ENCODE measurements at regions not wholly inside any gene's neighbourhood (a gene's known extent, or its start where the extent isn't known, plus 50 kb on each side); places are given as distances from the start of the nearest gene placed in this dataset.
A peak's percentile ranks its signal among the peaks of the same experiment; 100 is the strongest.
"Not testable (repeated sequence)": the region's sequence is repeated elsewhere in the genome, so short reads cannot be mapped to it uniquely, and the experiment has no call there.

DNA sequence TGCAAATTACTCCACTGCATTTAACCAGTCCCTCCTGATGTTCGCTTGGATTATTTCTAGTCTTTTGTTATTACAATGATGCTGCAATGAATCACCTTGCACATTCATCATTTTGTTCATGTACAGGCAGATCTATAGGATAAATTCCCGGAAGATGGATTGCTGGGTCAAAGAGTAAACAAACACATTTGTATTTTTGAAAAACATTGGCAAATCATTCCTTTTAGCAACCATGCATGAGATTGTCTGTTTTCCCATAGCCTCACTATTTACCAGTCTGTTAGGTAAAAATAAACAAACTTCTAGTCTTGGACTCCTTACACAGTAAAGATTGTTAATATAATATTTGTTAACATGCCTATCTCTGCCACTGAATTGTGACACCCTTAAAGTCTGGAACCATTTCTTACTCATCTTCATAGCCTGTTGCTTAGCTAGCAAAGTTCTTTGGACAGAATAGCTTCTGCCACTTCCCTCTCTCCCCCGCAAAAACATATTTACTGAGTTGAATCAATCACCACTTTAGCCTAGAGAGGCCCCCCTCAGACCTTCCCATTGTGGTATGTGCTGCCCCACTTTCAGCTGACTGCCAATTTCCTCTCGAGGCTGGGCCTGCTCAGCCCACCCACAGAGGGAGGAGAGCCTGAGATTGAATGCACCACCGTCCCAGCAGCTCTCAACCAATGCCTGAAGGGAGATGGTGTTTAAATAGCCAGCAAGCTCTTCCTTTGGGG lies 108.4 kb upstream of the ATXN3L start:
- peak; percentile 84 for DNase-seq (ENCODE audit: extremely low read depth, low read depth)

DNA sequence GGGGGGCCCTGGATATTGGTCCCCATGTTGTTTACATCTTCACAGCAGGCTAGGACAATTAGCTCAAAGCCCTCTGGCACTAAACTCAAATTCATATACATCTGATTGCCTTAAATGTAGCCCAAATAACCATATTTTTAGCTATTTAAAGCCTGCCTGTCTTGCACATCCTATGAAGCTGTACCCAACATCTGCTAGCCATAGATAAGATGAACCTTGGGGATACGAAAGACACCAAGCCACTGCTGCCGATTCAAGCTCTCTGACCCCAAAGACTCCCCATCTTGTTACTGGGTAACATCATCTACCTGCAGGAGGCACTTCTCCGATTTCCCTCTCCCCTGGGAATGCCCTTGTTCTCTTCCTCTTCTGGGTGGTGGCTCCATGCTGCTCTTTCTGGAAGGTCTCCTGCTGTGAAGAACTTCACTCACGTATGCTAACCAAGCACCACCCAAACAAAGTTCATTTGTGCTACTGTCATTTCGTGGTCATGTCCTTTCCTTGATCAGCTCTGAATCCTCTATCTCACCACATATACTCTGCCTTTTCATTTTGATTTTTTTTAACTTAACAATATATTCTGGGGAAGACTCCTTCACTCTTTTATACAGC lies 107.7 kb upstream of the ATXN3L start:
- DNase-seq (ENCODE audit: extremely low read depth, low read depth) = no peak

DNA sequence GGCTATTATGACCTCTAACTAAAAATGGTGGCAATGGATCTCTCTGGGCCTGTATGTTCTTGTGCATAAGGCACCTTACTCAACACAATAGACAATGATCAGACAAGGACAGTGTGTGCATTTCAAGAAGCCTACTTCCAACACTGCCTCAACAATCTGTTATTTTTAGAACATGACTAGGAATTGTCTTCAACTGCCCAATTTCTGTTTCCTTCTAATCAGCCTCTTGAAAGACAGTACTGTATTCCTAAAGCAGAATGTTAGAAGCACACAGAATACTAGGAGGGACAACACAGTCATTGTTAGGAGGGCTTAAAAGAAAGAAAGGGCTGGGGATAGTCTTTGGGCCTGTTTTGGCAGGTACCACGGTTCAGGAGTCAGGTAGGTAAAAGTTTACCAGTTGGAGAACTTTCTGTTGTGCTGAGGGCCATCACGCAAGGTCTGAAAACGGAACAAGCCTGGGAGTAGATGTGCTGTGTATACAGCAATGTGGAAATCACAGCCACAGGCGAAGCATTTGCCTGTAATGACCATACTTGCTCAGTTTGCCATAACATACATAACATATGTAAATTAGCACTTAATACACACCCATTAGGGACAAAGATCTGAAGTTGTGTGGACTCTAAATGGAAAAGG lies 100.8 kb upstream of the ATXN3L start:
- DNase-seq (ENCODE audit: extremely low read depth, low read depth) = no peak

DNA sequence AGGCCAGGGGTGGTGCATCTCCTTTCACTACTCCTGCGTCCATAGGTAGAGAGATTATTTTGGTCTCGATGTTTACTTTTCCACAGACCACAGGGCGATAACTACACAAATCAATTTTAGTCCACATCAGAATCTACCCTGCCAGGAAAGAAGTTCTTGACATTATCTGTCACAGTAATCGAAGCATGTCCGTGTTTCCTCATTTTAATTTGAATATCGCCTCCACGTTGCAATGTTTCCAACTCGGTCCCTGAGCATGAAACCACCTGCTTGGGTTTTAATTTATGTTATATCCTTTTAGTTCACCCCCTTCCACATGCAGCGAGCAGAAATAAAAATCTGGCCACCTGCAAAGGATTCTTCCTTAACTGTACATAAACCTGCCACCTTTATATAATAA lies 100.1 kb upstream of the ATXN3L start:
- no peak for DNase-seq (ENCODE audit: extremely low read depth, low read depth)

DNA sequence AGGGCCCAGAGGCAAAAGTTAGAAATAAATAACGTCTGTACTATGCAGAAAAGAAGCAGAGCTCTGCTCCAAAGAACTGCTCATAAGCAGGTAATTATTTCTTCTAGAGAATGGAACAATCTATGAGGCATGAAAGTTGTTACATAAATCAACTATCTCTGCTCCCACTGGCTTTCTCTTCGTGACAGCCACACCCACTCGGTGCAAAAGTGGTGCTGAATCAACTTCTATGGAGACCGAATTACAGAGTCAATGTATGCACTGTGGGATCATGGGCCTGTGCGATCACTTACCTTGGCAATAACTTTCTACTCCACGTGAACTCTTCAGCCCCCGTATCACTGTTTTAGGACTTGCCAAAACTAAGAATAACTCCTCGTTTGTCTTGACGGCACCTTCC lies 99.4 kb upstream of the ATXN3L start:
- DNase-seq (ENCODE audit: extremely low read depth, low read depth) = no peak

DNA sequence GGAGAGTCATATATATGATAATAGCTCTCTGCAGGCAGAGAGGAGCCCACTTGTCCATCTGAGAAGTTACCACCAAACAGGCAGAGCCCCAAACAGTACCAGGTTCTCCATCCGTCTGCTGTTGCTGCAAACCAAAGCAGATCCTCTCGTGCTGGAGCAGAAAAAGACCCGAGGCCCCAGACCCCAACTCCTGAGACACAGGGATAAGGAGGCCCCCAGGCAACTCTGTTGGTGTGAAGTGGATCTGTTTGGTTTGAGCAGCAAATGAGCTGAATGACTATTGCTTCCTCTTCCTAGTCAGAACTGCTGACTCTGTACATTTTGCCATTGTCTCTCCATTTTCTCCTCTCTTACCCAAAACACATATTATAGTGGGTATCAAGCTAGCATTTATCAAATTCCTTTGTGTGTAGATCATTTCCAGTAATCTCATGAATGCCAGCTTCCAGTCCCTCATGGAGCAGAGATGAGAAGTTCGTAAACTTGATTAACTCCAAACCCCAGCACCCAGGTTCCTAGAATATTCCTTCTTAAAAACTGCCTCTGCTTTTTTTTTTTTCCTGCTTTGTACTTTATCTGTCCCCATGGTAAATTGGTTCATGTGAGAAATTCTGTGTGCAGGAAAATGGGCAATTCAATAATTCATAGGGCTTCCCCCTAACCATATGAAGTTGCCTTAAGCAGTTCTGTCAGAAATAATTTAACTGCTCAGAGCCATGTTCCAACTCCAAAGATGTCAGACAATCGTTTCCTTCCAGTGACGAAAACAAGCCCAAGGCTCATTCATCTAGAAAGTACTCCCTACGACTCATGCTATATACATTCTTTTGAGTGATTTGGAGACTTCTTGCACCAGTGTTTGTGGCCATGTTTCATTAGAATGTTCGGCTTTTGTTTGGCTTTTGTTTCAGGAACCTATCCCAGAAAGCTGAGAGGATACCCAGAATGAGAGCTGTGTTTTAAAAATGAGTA lies 98.6 kb upstream of the ATXN3L start:
- no peak for DNase-seq (ENCODE audit: extremely low read depth, low read depth)

DNA sequence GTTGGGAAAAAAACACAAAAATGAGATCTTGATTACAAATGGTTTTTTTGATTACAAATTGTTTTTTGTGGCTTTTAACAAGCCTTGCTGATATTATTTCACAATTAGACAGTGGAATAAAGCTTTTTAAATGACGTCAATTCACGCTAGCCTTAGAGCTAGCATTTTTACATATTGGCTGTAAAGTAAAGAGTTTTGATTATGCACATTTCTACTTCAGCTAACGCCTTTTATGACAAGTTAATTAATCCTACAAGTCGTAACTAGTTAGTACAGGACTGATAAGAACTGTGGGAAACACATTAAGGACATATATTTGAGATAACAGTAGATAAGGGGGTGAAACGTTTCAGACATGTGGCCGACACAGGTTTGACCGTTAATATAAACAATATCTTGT lies 95.7 kb upstream of the ATXN3L start:
- DNase-seq (ENCODE audit: extremely low read depth, low read depth) = no peak

DNA sequence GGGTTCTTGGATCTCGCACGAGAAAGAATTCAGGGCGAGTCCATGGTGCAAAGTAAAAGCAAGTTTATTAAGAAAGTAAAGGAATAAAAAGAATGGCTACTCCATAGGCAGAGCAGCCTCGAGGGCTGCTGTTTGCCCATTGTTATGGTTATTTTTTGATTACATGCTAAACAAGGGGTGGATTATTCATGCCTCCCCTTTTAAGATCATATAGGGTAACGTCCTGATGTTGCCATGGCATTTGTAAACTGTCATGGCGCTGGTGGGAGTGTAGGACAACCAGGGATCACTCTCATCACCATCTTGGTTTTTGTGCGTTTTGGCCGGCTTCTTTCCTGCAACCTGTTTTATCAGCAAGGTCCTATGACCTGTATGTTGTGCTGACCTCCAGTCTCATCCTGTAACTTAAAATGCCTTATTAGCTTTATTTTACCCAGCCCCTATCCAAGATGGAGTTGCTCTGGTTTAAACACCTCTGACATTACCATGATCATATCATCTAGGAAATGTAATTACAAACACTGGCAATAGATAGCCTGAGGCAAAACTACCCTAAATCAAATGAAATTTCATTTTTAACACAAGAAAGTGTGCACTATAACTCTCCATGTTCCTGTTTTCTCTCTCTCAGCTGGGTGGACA lies 94.3 kb upstream of the ATXN3L start:
- DNase-seq (ENCODE audit: extremely low read depth, low read depth) = no peak

DNA sequence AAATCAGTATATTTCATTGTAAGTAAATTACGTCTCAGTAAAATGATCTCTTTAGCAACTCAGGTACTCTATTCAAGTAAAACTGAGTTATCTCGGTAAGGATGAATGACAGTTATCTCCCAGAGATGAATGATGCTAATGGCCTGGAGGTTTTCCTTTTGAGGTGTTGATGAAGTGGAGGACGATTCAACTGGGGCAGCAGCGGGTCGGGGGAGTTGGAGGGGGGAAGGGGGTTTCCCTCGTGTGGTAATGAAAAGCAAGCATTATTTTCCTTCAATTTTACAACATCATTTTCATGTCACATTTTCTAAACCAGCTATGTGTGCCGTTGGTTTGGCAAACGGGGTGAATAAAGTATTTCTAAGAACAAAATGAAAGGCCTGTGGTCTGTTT lies 92.4 kb upstream of the ATXN3L start:
- no peak for DNase-seq (ENCODE audit: extremely low read depth, low read depth)

DNA sequence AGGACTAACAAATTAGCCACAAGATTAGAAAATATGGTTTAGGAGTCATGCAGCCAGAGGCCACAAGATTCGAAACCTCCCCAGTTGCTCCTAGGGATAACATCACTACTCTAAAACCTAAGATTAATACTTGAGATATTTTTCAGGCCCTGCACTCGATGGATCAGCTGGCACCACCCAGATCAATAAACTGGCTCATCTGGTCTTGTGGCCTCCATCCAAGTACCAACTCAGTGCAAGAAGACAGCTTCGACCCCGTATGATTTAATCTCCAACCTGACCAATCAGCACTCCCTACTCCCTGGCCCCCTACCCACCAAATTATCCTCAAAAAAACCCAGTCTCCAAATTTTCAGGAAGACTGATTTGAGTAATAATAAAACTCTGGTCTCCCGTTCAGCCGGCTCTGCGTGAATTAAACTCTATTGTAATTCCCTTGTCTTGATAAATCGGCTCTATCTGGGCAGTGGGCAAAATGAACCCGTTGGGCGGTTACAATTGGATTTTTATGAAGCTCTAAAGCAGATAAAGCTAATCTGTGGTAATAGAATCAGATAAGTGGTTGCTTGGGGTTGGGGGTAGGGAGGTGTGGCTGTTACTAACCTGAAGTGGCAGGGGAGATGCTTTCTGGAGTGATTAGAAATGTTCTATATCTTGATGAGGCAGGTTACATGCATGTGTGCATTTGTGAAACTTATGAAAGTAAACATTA lies 91.8 kb upstream of the ATXN3L start:
- DNase-seq (ENCODE audit: extremely low read depth, low read depth) = no peak

DNA sequence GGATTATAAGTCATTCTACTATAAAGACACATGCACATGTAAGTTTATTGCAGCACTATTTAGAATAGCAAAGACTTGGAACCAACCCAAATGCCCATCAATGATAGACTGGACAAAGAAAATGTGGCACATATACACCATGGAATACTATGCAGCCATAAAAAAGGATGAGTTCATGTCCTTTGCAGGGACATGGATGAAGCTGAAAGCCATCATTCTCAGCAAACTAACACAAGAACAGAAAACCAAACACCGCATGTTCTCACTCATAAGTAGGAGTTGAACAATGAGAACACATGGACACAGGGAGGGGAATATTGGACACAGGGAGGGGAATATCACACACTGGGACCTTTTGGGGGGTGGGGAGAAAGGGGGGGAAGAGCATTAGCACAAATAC lies 88.7 kb upstream of the ATXN3L start:
- not testable (repeated sequence) for DNase-seq (ENCODE audit: extremely low read depth, low read depth)

DNA sequence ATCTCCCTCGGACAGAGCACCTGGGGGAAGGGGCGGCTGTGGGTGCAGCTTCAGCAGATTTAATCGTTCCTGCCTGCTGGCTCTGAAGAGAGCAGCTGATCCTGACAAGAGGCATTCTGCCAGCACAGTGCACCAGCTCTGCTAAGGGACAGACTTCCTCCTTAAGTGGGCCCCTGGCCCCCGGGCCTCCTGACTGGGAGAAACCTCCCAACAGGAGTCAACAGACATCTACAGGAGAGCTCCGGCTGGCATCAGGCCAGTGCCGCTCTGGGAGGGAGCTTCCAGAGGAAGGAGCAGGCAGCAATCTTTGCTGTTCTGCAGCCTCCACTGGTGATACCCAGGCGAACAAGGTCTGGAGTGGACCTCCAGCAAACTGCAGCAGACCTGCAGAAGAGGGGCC lies 84.9 kb upstream of the ATXN3L start:
- not testable (repeated sequence) for DNase-seq (ENCODE audit: extremely low read depth, low read depth)

DNA sequence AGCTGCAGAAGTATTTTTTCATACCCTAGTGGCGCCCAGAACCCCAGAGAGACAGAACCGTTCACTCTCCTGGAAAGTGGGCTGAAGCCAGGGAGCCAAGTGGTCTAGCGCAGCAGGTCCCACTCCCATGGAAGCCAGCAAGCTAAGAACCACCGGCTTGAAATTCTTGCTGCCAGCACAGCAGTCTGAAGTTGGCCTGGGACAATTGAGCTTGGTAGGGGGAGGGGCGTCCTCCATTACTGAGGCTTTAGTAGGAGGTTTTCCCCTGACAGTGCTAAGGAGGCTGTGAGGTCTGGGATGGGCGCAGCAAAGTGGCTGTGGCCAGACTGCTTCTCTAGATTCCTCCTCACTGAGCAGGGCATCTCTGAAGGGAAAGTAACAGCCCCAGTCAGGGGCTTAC lies 84.5 kb upstream of the ATXN3L start:
- no peak for DNase-seq (ENCODE audit: extremely low read depth, low read depth)

DNA sequence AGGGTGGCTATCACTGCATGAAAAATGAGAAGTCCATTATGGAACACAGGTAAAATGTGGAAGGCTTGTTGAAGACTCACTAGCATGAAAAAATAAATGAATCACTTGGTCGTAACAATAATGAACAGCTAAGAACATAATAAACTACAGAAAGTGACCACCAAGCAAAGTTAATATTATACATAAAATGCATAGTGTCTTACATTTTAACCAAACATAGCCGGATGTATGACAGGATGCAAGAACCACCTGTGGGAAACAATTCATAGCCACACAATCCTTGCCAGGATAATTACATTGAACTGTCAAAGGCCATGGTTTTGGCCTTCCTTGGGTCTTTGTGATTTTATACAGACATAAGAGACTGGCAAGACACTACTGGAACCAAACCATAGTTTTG lies 81.9 kb upstream of the ATXN3L start:
- no peak for DNase-seq (ENCODE audit: extremely low read depth, low read depth)

DNA sequence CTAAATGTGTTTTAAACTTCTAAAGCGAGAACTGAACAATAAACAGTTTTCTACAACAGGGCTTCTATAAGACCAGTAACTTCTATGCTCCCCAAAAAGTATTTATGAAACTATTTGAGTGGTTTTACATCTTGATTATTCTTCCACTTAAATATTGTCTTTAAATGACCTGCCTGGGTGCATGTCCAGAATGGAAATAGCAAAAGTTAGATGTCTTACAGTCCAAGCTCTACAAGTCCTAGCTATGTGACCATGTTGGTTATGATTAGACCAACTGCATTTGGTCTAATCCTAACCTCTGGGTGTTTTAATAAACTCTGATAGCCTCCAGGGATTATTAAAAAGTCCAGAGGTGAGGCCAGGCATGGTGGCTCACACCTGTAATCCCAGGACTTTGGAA lies 79.0 kb upstream of the ATXN3L start:
- no peak for DNase-seq (ENCODE audit: extremely low read depth, low read depth)

DNA sequence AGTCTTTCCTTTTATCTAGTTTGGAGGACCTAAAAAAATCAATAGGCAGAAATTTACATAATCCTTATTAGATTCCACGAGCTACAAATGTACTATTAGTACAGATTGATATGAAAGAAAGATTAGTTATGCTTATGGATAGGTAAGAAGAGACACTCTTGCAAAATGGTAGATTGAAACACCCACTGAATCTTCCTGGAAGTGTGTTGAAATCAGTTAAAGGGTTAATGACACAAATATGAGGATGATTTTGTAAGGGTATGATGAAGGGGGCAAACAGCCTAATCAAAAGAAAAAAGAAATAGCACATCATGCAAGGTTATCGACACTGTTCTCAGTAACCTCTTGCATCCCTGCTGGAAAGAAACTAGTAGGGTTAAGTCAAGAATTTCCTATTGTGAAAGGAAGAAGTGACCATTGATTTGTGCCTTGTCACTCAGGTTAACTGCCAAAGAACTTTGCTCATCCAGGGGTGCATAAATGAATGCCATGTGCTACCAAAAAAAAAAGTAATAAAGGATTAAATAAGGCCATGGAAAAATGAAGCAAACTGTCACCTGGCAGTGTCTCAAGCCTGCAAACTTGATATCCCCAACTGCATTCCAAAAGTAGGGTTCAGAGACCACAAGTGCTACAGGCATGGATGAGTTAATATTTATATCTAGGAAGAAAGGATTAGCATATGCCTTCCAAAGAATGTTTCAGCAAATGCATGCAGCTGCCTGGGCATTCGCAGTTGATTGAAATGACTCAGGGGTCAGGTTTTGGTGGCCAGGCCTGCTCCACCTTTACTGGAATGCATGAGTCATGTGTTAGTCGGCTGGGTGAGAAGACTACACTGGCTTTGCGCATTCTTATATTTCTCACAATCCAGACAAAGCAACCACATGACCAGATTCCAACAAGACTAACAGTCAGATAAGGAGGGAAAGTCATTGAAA lies 78.3 kb upstream of the ATXN3L start:
- DNase-seq (ENCODE audit: extremely low read depth, low read depth) = peak; percentile 97

DNA sequence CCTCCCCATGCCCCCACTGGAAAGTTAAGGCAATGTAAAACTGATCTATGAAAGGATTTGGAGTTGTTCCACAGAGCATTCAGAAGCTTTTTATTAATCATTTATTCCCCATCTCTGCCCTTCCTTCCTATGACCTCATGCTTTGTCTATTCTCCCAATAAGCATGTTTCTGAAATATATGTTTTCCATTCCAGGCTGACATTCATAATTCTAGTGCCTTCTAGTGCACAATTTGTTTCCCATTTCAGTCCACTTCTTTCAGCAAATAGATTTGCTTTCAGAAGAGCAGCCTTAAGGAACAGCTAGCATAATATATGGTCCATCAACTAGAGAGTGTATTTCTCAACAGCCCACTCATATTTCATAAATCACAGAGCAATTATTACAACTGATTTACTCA lies 77.1 kb upstream of the ATXN3L start:
- no peak for DNase-seq (ENCODE audit: extremely low read depth, low read depth)

DNA sequence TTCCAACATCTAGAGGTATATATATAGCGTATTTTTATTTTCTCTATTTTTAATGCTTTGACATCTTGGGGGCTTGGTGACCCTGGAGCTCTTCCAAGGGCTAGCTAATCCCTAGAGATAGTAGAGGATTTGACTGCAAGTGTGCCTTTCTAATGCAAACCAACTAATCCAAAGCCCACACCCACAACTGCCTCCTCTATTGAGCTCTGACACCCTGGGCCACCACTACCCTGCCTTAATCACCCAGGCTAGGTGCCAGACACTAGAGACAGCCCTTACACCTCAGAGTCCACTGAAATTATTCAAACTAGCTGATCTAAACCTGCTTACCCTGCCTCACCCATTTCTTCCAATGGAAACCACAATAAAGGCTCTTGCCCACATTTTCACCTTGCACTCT lies 69.6 kb upstream of the ATXN3L start:
- no peak for DNase-seq (ENCODE audit: extremely low read depth, low read depth)

All from NCI-H460 (cell line).